ENCODE measurements at regions not wholly inside any gene's neighbourhood (a gene's known extent, or its start where the extent isn't known, plus 50 kb on each side); places are given as distances from the start of the nearest gene placed in this dataset.

GRCh38 chr6:90807791-90808701 lies 221.2 kb upstream of the MAP3K7 start:
- H2BK20ac ChIP-seq (ENCODE audit: low read length) = no peak overlapping the region
- no peak overlapping the region for H2BK5ac ChIP-seq (ENCODE audit: low read depth, low read length)
- no peak overlapping the region for H3K18ac ChIP-seq (ENCODE audit: extremely low read depth, low read length)
- no peak for DNase-seq (ENCODE audit: low read depth in 1 of 2, low spot score in 2 of 2)
- H3K23me2 ChIP-seq (ENCODE audit: low read depth, low read length) = no peaks in the 10 kb centered on the region
- H4K5ac ChIP-seq (ENCODE audit: insufficient read length, low read depth, low read length) = no peak overlapping the region
- H2BK120ac ChIP-seq (replicated peaks; ENCODE audit: low read depth, low read length) = peak overlapping the region; percentile 48
- H3K9ac ChIP-seq (replicated peaks in 1 of 4; ENCODE audit: extremely low read depth in 1 of 4, low read depth in 3 of 4, low read length in 3 of 4) = no peak overlapping the region
- H3K27me3 ChIP-seq (replicated peaks in 1 of 4; ENCODE audit: control insufficient read depth in 3 of 4, extremely low read depth in 1 of 4, insufficient read depth in 3 of 4, low read length in 3 of 4) = no peaks in the 10 kb centered on the region
- H3K4me3 ChIP-seq (ENCODE audit: extremely low read depth in 1 of 4, insufficient read depth in 2 of 4, low read depth in 3 of 4, low read length in 4 of 4) = no peak overlapping the region
- no peak overlapping the region for H2AFZ ChIP-seq (ENCODE audit: low read length)
- H3K36me3 ChIP-seq (ENCODE audit: control insufficient read depth in 2 of 4, insufficient read depth in 4 of 4, low read length in 3 of 4) = no peaks in the 10 kb centered on the region
- H4K20me1 ChIP-seq (replicated peaks in 1 of 2; ENCODE audit: control insufficient read depth in 1 of 2, insufficient read depth in 2 of 2, low read length in 2 of 2) = no peaks in the 10 kb centered on the region
- H2AK5ac ChIP-seq (ENCODE audit: low read depth, low read length) = no peak overlapping the region
- H3K79me2 ChIP-seq (ENCODE audit: control insufficient read depth in 1 of 2, insufficient read depth in 2 of 2, low read length in 2 of 2) = no peaks in the 10 kb centered on the region
- no peak overlapping the region for H2BK15ac ChIP-seq (ENCODE audit: low read length)
- H3K4ac ChIP-seq (replicated peaks; ENCODE audit: insufficient read length, low read depth, low read length) = no peak overlapping the region
- H3K14ac ChIP-seq (ENCODE audit: insufficient read length) = no peak overlapping the region
- H4K8ac ChIP-seq (ENCODE audit: extremely low read depth, insufficient read depth, low read length) = no peak overlapping the region; the same call in 1 of the 2 replicates
- no peak overlapping the region for H3K4me2 ChIP-seq (ENCODE audit: insufficient read depth in 1 of 2, low read depth in 2 of 2, low read length in 2 of 2)
- FAIRE-seq = no peak
- H4K91ac ChIP-seq (replicated peaks; ENCODE audit: insufficient read length, low read length) = no peak overlapping the region
- H2BK12ac ChIP-seq (ENCODE audit: low read depth, low read length) = no peak overlapping the region; the same call in 1 of the 2 replicates
- ChIA-PET CTCF (ENCODE audit: partially characterized antibody) (interaction anchor here (0.7 kb wide), 1 partner anchor 360 kb away, joined by 3 read pairs; no protein-coding TSS in a partner anchor), POLR2A (ENCODE audit: partially characterized antibody) (no interaction called here)
- 69% methylated on average over 6 of the region's 6 CpGs; no CpG with 5 or more reads in 1 of the 2 experiments for WGBS, 2 experiments (ENCODE audit: extremely low coverage in 1 of 2, insufficient coverage in 1 of 2, insufficient read length in 1 of 2, insufficient replicate concordance in 2 of 2, low coverage in 1 of 2, low lambda C conversion rate in 2 of 2, missing lambda C conversion rate in 1 of 2)
- H3K9me3 ChIP-seq (ENCODE audit: insufficient read depth in 2 of 2, low read depth in 1 of 2, low read length in 1 of 2) = no peaks in the 10 kb centered on the region
- no peak overlapping the region for H3K56ac ChIP-seq (replicated peaks; ENCODE audit: insufficient read length, low read depth, low read length)
- H3K27ac ChIP-seq (ENCODE audit: low read depth, low read length) = no peak overlapping the region
- peaks cover 1 to 7% (median 4%) of the 10 kb centered on the region in 4 experiments; a peak in 5 of 7 replicates for H3K4me1 ChIP-seq (replicated peaks in 1 of 4; ENCODE audit: control insufficient read depth in 3 of 4, insufficient read depth in 4 of 4, low read length in 3 of 4)
- no peak overlapping the region for H3K23ac ChIP-seq (ENCODE audit: insufficient read length)
- no peaks in the 10 kb centered on the region for H3K79me1 ChIP-seq (ENCODE audit: low read depth, low read length)
- TF ChIP-seq POLR2AphosphoS5 (IDR thresholded peaks at IDR 0.05; ENCODE audit: low read depth, low read length) (no peak), TAF1 (IDR thresholded peaks at IDR 0.05; ENCODE audit: low read depth, low read length) (no peak), RAD21 (IDR thresholded peaks at IDR 0.05 in 1 of 2, conservative IDR thresholded peaks at IDR 0.05 in 1 of 2; ENCODE audit: low read depth in 2 of 2, low read length in 2 of 2) (no peak), SP2 (IDR thresholded peaks at IDR 0.05; ENCODE audit: low read length) (no peak), JUN (IDR thresholded peaks at IDR 0.05; ENCODE audit: low read depth, low read length) (no peak), POU5F1 (IDR thresholded peaks at IDR 0.05; ENCODE audit: low read depth, low read length) (no peak), CHD2 (IDR thresholded peaks at IDR 0.05; ENCODE audit: low read length) (no peak), YY1 (IDR thresholded peaks at IDR 0.05; ENCODE audit: low read depth, low read length) (no peak), SIN3A (conservative IDR thresholded peaks at IDR 0.05 in 1 of 2, IDR thresholded peaks at IDR 0.05 in 1 of 2; ENCODE audit: low read depth in 1 of 2, low read length in 2 of 2) (no peak), JUND (IDR thresholded peaks at IDR 0.05; ENCODE audit: low read length) (no peak), MAFK (IDR thresholded peaks at IDR 0.05; ENCODE audit: low read depth, low read length) (no peak), CBX5 (IDR thresholded peaks at IDR 0.05; ENCODE audit: low read depth, low read length) (no peak)
- TF ChIP-seq, protein P1, sequence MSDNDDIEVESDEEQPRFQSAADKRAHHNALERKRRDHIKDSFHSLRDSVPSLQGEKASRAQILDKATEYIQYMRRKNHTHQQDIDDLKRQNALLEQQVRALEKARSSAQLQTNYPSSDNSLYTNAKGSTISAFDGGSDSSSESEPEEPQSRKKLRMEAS (IDR thresholded peaks at IDR 0.05) = no peak

Data from H1 (cell line).